ENCODE measurements at regions not wholly inside any gene's neighbourhood (a gene's known extent, or its start where the extent isn't known, plus 50 kb on each side); places are given as distances from the start of the nearest gene placed in this dataset.

- no peak for TF ChIP-seq JUND (IDR thresholded peaks at IDR 0.05; ENCODE audit: low read depth)
- in situ Hi-C loops (cut with HindIII; ENCODE audit: low pct_unique_long_range_greater_than_20kb, low sequenced_read_pairs): no loop called here
- DNase-seq (ENCODE audit: low read depth in 1 of 2, low spot score in 1 of 2): no peak
Measured at GRCh38 chr16:85389679-85390470, 223.2 kb upstream of the GSE1 start.

DNA sequence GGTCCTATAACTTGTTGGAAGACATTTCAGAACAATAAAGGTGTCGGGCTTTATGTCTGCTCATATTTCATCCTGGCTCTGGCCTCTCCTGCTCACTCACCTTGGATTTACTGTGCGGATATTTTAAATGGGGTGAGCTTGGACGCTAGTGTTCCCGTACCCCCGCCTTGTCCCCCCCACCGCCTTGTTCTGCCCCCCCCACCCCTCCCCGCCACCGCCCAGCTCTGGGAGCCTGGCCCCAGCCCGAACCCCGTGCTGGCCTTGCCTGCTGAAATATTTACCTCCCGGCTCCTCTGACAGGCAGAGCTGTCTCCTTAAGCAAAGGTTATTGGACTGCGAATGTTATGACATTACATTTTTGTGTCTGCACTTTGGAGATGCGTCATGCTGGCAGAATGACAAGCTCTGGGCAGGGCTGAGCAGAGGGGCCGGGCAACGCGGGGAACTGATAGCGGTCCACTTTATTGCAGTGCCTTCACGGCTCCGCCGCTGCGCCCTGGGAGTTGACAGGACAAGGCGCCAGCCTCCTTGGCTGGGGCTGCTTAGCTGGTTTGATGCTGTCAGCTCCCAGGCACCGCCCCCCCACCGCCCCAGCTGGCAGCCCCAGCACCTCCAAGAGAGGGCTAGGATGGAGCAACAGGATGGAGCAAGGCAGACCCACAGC, 222.5 kb upstream of the GSE1 start:
- DNase-seq (ENCODE audit: low read depth in 1 of 2, low spot score in 1 of 2): peak; percentile 84 to 88
- in situ Hi-C loops (cut with HindIII; ENCODE audit: low pct_unique_long_range_greater_than_20kb, low sequenced_read_pairs): no loop called here
- TF ChIP-seq JUND (IDR thresholded peaks at IDR 0.05; ENCODE audit: low read depth): no peak

DNA sequence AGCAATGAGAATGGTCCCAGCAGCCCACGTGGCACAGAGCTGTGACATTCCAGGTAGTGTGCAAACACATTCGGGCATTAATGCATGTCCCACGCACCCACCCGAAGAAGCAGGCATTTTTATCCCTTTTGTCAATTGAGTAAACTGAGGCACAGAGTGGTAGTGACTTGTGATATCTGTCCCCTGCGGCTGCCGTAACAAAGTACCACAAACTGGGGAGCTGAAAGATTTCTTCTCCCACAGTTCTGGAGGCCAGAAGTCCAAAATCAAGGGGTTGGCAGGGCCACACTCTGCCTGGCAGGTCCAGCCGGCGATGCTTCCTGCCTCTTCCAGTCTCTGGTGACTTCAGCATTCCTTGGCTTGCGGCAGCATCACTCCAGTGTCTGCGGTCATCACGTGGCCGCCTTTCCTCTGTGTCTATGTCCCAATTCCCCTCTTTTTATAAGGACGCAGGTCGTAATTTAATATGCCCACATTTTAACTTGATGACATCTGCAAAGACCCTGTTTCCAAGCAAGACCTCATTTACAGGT, 221.9 kb upstream of the GSE1 start:
- no peak for TF ChIP-seq JUND (IDR thresholded peaks at IDR 0.05; ENCODE audit: low read depth)
- in situ Hi-C loops (cut with HindIII; ENCODE audit: low pct_unique_long_range_greater_than_20kb, low sequenced_read_pairs): no loop called here
- no peak for DNase-seq (ENCODE audit: low read depth in 1 of 2, low spot score in 1 of 2)

- DNase-seq (ENCODE audit: low read depth in 1 of 2, low spot score in 1 of 2): peak in 1 of 2 experiments; percentile 63
- TF ChIP-seq JUND (IDR thresholded peaks at IDR 0.05; ENCODE audit: low read depth): no peak
- in situ Hi-C loops (cut with HindIII; ENCODE audit: low pct_unique_long_range_greater_than_20kb, low sequenced_read_pairs): no loop called here
Measured at GRCh38 chr16:85391769-85392583, 221.1 kb upstream of the GSE1 start.

DNA sequence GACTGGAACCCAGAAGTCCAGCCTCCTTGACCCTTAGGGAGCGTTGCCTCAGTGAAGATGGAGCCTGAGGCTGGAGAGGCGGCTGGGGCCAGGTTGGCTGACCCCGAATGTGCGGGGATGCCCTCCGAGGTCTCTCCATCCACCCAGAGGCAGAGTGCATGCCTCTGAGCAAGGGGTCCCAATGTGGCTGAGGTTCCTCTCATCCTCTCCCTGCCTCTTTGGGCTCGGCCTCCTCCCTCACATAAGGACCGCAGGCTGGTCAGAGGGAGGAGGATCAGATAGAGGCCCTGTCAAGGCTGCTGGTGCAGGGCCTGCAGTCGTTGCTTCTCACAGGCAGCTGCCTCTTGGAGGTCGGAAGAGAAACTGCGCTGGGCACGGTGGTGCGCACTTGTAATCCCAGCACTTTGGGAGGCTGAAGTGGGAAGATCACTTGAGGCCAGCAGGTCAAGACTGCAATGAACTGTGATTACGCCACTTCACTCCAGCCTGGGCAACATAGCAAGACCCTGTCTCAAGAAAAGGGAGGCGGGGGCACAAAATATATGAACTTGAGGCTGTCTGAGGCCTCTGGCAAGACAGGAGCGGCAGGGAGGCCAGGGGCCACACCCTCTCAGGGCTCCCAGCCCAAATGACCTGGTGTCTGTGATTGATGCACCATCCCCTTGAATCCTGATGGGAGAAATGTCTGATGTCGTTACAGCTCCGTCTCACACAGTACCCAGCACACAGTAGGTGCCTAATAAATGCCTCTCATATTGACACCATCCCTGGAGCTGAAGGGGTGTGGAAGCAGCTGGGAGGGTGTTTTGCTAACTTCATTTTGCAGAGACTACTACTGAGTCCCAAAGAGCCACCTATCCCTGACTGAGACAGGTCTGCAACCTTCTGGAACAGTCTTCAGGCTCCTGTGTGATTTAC, 220.1 kb upstream of the GSE1 start:
- DNase-seq (ENCODE audit: low read depth in 1 of 2, low spot score in 1 of 2): no peak
- no peak for TF ChIP-seq JUND (IDR thresholded peaks at IDR 0.05; ENCODE audit: low read depth)
- in situ Hi-C loops (cut with HindIII; ENCODE audit: low pct_unique_long_range_greater_than_20kb, low sequenced_read_pairs): no loop called here

DNA sequence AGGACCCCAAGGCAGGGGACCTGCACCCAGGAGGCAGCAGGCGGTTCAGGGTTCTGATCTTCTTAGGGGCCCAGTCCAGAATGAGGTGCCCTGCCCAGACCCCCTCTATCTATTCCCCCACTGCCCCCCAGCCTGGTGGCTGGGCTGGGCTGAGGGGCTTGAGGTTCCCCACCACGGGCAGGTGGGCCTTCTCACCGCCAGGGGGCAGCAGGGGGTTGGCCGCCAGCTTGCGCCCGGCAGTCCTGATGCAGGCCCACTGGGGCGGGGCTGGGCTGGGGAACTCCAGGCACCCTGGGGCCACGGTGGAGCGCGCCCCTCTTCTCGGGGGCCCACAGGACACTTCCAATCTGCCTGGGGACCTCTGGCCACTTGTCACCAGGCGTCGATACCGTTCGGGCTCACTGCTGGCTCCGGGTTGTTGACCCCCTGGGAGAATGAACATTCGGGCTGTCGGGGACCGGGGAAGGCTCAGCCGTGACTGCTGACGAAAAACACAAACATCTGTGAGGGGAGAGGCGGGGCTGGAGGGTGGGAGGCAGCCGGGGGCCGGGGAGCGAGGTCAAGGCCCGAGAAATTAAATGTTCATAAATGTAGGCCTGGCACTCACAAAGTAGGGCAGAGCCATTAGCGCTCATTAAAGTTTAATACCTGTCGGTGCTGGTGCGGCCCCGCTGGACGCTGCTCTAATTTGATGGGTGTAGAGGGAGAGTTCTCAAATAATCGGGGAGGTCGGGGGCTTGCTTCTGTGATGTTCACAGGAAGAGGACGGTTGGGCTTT, 219.3 kb upstream of the GSE1 start:
- no peak for TF ChIP-seq JUND (IDR thresholded peaks at IDR 0.05; ENCODE audit: low read depth)
- in situ Hi-C loops (cut with HindIII; ENCODE audit: low pct_unique_long_range_greater_than_20kb, low sequenced_read_pairs): no loop called here
- peak; percentile 67 to 85 for DNase-seq (ENCODE audit: low read depth in 1 of 2, low spot score in 1 of 2)

DNA sequence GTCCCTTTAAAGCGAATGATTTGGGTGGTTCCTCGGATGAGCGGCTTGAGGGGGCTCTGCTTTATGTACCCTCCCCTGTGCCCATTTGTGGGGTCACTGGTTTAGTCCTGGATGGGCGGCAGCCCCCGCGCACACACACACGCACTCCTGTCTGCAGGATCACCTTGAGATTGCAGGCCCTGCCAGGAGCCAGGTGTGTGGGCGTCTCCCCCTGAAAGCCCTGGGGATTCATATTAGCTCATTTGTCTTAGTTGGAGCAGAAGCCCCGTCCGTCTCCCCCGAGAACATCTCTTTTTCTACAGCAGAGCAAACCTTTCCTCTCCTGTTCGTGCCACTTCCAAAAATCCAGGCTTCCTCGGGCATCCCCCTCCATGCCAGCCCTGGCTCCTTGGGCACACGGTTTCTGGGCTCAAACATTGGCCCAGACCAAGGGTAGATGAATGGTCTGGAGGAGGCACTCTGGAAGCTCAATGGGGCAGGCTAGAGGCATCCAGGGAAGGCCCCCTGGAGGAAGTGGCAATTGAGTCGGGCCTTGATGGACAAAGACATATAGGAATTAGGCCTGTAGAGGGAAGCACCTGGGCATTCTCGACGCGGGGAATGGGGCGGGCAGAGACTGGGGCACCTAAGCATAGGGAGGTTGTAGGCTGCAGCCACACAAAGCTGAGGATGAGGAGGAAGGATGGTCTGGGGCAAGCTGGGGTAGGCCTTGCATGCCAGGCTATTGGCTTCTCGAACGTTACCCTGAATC, 218.5 kb upstream of the GSE1 start:
- DNase-seq (ENCODE audit: low read depth in 1 of 2, low spot score in 1 of 2): peak in 1 of 2 experiments; percentile 60
- in situ Hi-C loops (cut with HindIII; ENCODE audit: low pct_unique_long_range_greater_than_20kb, low sequenced_read_pairs): no loop called here
- TF ChIP-seq JUND (IDR thresholded peaks at IDR 0.05; ENCODE audit: low read depth): no peak

GRCh38 chr16:85395207-85395912, 217.8 kb upstream of the GSE1 start:
- DNase-seq (ENCODE audit: low read depth in 1 of 2, low spot score in 1 of 2): peak in 1 of 2 experiments; percentile 53
- TF ChIP-seq JUND (IDR thresholded peaks at IDR 0.05; ENCODE audit: low read depth): no peak

DNA sequence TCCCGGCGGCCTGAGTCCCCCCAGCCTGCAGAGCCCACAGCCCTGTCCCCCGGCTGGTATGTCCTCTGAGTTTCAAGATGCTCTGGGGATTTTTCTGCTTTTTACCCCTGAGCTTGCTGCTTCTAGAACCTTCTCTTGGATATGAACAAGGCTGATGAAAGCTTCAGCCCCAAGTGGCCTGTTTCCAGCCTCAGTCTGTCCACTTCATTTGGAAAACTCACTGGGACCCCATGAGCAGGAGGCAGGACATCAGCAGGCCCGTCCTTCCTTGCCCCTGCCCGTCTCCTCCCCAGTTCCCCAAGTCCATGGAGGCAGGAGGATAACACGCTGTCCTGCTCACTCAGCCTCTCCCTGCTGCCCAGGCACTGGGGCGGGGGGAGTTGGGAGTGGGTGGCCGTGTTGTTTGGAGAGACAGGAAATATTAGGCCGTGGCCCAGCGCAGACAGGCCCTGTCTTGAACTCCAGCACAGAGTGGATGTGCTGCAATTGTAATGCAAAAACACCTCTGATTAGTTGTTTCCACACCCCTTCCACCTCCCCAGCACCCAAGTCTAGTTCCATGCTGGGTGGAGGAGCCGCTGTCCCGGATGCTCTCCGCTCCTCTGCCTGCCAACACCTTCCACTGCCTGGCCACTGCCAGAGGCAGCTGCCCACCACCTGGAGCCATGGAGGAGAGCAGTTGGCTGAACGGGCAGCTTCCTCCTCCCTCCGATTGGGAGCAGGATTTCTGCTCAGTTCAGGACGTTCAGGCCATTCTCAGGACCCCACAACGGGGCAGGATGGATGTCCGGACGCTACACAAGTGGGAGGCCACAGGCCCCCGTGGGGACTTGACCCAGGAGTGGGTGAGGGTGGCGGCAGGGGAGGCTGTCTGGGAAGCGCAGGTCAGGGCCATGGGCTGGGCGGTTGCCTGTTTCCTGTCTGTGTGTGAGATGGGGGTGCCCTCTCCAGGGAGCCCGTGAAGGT, 216.9 kb upstream of the GSE1 start:
- TF ChIP-seq JUND (IDR thresholded peaks at IDR 0.05; ENCODE audit: low read depth): no peak
- no peak for DNase-seq (ENCODE audit: low read depth in 1 of 2, low spot score in 1 of 2)
- in situ Hi-C loops (cut with HindIII; ENCODE audit: low pct_unique_long_range_greater_than_20kb, low sequenced_read_pairs): no loop called here

More at GRCh38 chr16:85395207-85395912, 217.8 kb upstream of the GSE1 start:
- in situ Hi-C loops (cut with HindIII; ENCODE audit: low pct_unique_long_range_greater_than_20kb, low sequenced_read_pairs): no loop called here

All from T47D (cell line).